ENCODE measurements at regions not wholly inside any gene's neighbourhood (a gene's known extent, or its start where the extent isn't known, plus 50 kb on each side); places are given as distances from the start of the nearest gene placed in this dataset.

DNA sequence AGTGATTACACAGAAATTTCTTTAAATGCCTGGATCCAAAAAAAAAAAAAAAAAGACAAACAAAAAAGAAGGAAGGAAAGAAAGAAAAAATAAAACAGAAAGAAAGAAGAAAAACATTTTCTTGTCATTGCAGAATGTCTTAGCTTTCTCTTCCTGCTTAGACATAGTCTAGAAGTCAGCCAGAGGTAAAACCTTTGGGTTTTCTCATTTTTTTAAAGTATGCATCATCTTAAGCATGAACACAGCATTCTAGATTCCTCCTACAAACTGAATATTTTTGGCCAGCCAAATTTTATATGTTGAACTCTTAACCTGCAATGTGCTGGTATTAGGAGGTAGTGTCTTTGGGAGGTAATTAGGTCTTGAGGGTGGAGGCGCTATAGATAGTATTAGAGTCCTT, 243.9 kb downstream of the TRIB2 start:
- H2BK12ac ChIP-seq (ENCODE audit: low read depth, low read length), result no peak overlapping the region
- TF ChIP-seq, protein P1, sequence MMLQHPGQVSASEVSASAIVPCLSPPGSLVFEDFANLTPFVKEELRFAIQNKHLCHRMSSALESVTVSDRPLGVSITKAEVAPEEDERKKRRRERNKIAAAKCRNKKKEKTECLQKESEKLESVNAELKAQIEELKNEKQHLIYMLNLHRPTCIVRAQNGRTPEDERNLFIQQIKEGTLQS (IDR thresholded peaks at IDR 0.05; ENCODE audit: insufficient read depth, low read depth, low read length), result no peak
- TF ChIP-seq MAFK (IDR thresholded peaks at IDR 0.05; ENCODE audit: low read depth, low read length), result no peak
- TF ChIP-seq TCF12 (IDR thresholded peaks at IDR 0.05; ENCODE audit: low read depth, low read length), result no peak
- no peak for TF ChIP-seq BACH1 (IDR thresholded peaks at IDR 0.05; ENCODE audit: low read length)
- no peak for TF ChIP-seq ASH2L (IDR thresholded peaks at IDR 0.05; ENCODE audit: low read length)
- TF ChIP-seq GABPA (IDR thresholded peaks at IDR 0.05; ENCODE audit: borderline replicate concordance, insufficient read depth, low read length), result no peak
- no peak for TF ChIP-seq TBP (IDR thresholded peaks at IDR 0.05; ENCODE audit: low read depth, low read length)
- TF ChIP-seq POU5F1 (IDR thresholded peaks at IDR 0.05; ENCODE audit: low read depth, low read length), result no peak

More for the DNA sequence above, 243.9 kb downstream of the TRIB2 start:
- Histone ChIP-seq H3K18ac (ENCODE audit: extremely low read depth, low read length) (no peak overlapping the region), H3K9me3 (ENCODE audit: insufficient read depth in 2 of 2, low read depth in 1 of 2, low read length in 1 of 2) (no peaks in the 10 kb centered on the region), H3K36me3 (ENCODE audit: control insufficient read depth in 2 of 4, insufficient read depth in 4 of 4, low read length in 3 of 4) (no peaks in the 10 kb centered on the region), H2BK20ac (ENCODE audit: low read length) (no peak overlapping the region), H2AK5ac (ENCODE audit: low read depth, low read length) (no peak overlapping the region), H4K8ac (ENCODE audit: extremely low read depth, insufficient read depth, low read length) (no peak overlapping the region), H2BK120ac (replicated peaks; ENCODE audit: low read depth, low read length) (no peak overlapping the region), H4K5ac (ENCODE audit: insufficient read length, low read depth, low read length) (no peak overlapping the region), H3K56ac (replicated peaks; ENCODE audit: insufficient read length, low read depth, low read length) (no peak overlapping the region), H3K23me2 (ENCODE audit: low read depth, low read length) (no peaks in the 10 kb centered on the region), H3K27ac (ENCODE audit: low read depth, low read length) (no peak overlapping the region), H3K4ac (replicated peaks; ENCODE audit: insufficient read length, low read depth, low read length) (no peak overlapping the region), H3K23ac (ENCODE audit: insufficient read length) (no peak overlapping the region), H4K20me1 (replicated peaks in 1 of 2; ENCODE audit: control insufficient read depth in 1 of 2, insufficient read depth in 2 of 2, low read length in 2 of 2) (no peaks in the 10 kb centered on the region), H3K4me3 (ENCODE audit: extremely low read depth in 1 of 4, insufficient read depth in 2 of 4, low read depth in 3 of 4, low read length in 4 of 4) (no peak overlapping the region), H3K79me1 (ENCODE audit: low read depth, low read length) (no peaks in the 10 kb centered on the region), H2BK5ac (ENCODE audit: low read depth, low read length) (no peak overlapping the region), H3K14ac (ENCODE audit: insufficient read length) (no peak overlapping the region), H3K79me2 (ENCODE audit: control insufficient read depth in 1 of 2, insufficient read depth in 2 of 2, low read length in 2 of 2) (no peaks in the 10 kb centered on the region), H3K27me3 (replicated peaks in 1 of 4; ENCODE audit: control insufficient read depth in 3 of 4, extremely low read depth in 1 of 4, insufficient read depth in 3 of 4, low read length in 3 of 4) (no peaks in the 10 kb centered on the region), H2BK15ac (ENCODE audit: low read length) (no peak overlapping the region), H2AFZ (ENCODE audit: low read length) (no peak overlapping the region), H3K4me2 (ENCODE audit: insufficient read depth in 1 of 2, low read depth in 2 of 2, low read length in 2 of 2) (no peak overlapping the region), H4K91ac (replicated peaks; ENCODE audit: insufficient read length, low read length) (no peak overlapping the region), H3K4me1 (replicated peaks in 1 of 4; ENCODE audit: control insufficient read depth in 3 of 4, insufficient read depth in 4 of 4, low read length in 3 of 4) (no peaks in the 10 kb centered on the region), H3K9ac (replicated peaks in 1 of 4; ENCODE audit: extremely low read depth in 1 of 4, low read depth in 3 of 4, low read length in 3 of 4) (no peak overlapping the region)
- ChIA-PET CTCF (ENCODE audit: partially characterized antibody) (interaction anchor here (1.4 kb wide), 1 partner anchor 8 kb away, joined by 4 read pairs; no protein-coding TSS in a partner anchor), POLR2A (ENCODE audit: partially characterized antibody) (no interaction called here)
- no peak for DNase-seq (ENCODE audit: low read depth in 1 of 2, low spot score in 2 of 2)
- 94% methylated on average over 1 of the region's 1 CpG; no CpG with 5 or more reads in 1 of the 2 experiments for WGBS, 2 experiments (ENCODE audit: extremely low coverage in 1 of 2, insufficient coverage in 1 of 2, insufficient read length in 1 of 2, insufficient replicate concordance in 2 of 2, low coverage in 1 of 2, low lambda C conversion rate in 2 of 2, missing lambda C conversion rate in 1 of 2)
- FAIRE-seq, result no peak

Data from H1 (cell line).